GM21528 (cell line): ENCODE measurements at regions not wholly inside any gene's neighbourhood (a gene's known extent, or its start where the extent isn't known, plus 50 kb on each side); places are given as distances from the start of the nearest gene placed in this dataset.
A peak's percentile ranks its signal among the peaks of the same experiment; 100 is the strongest.

Source experiments
- ATAC-seq: cut with Tn5 transposase; IDR thresholded peaks from one replicate; pipeline ENCODE4 v1.9.1; 2021; ENCODE audit warnings: mild to moderate bottlenecking, moderate library complexity; ENCODE audit not compliant: unreplicated experiment, low FRiP score

DNA sequence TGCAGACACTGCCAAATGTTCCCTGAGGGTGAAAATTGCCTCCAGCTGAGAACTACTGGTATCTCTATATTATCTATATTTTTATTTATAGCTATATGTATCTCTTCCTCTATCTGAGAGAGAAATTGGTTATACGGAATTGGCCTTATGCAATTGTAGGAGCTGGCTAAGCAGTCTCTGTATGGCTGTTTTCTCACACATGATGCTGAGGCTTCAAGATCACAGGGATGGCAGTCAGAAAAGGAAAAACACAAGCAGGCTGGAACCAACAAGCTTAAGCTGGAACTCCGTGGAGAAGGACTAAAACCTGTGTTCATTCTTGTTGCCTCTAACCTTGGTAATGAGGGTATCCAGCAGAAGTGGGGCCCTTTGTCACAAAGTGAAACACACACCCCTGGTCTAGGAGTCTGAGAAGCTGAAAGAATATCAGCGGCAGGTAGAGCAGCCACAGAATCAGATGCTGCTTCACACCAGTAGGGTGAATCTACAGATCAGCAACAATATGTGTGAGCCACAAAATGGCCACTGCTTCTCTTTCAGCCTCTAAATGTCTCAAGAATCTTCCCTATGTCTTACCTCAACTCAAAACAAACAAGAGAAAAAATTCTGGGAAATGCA, 166.5 kb upstream of the PPP1R2C start:
- no peak for ATAC-seq

DNA sequence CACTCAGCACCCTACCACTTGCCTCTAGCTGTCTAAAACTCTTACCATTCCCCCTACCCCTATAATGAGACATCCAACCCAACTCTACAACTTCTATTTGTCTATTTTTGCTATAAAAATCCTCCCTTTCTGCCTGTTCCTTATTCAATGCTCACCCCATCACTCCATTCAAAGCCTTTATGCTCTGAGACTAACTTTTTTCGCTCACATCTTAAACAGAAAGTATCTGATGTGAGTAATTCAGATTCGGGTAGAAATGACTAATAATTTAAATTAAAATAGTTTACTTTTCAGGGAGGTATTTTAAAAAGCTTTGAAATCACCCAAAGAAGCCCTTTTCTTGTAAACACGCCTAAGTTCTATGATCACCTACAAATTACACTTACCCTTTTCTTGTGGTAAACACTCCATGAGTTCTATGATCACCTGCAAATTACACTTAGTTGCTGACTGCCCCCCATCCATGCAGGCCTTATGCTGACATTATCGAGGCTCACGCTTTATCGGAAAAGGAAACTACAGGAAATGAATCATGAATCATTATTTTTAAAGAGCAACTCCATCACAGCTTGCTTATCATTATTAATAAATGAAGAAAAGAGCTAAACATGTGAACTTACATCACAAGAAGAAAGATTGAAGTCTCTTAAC, 168.7 kb upstream of the PPP1R2C start:
- no peak for ATAC-seq

DNA sequence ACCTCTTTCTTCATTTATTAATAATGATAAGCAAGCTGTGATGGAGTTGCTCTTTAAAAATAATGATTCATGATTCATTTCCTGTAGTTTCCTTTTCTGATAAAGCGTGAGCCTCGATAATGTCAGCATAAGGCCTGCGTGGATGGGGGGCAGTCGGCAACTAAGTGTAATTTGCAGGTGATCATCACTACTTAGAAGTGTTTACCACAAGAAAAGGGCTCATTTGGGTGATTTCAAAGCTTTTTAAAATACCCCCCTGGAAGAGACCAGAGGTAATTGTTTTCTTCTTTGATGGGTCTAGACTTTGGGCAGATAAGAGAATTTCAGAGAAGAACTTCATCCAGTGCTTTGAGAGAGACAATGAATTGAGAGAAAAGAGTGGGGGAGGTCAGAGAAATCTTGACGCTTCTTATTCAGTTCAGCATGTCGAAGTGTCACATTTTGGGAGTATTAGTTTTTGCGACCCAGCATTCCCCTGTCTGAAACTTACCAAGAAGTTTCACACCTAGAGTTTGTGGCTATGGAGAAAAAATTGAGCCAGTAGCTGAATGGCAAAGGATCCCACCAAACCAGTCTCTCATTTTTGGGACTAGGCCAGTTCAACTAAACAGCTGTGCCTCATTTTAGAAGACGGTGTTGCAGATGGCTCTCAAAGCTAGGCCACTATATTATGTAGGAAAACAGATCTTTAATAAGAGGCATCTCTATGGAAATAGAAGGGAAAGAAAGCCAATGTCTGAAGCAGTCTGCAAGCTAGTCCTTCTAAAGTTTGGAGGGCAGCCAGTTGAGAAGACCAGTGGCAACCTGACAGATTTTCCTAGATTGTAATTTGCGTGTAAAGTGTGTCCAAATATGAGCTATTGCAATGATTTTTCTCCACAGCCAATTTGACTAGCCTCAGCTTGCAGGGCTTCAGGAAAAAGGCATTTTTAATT, 171.0 kb upstream of the PPP1R2C start:
- ATAC-seq, result no peak

DNA sequence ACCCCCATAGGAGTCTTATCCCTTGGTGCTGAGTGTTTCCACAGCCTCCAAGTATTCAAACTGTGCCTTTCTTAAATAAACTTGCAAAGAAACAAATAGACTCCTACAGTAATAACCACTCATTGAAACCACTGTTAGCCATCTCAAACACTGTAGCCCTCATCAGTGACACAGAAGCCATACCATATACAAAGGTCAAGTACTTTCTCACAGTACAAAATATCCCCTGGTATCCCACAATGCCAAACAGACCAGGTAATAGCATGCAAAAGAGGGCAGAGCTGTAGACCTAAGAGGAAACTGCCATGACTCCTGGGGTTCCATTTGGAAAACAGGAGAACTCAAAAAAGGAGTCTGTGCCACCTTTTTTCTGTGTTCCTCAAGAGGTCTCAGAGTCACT, 173.8 kb upstream of the PPP1R2C start:
- ATAC-seq, result no peak

DNA sequence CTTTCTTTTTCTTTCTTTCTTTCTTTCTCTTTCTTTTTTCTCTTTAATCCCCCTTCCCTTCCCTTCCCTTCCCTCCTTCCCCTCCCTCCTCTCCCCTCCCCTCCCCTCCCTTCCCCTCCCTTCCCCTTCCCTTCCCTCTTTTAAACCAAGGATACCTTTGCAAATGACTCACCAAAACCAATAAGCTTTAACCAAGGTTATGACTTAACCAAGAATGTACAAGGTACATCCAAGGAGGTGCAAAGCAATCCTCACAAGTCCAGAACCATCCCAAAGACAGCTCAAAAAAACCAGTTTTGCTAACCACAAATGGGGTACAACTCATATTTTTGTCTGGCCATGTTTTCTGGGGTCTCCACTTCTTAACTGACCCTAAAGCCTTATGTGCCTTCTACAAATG, 174.7 kb upstream of the PPP1R2C start:
- ATAC-seq, result no peak

DNA sequence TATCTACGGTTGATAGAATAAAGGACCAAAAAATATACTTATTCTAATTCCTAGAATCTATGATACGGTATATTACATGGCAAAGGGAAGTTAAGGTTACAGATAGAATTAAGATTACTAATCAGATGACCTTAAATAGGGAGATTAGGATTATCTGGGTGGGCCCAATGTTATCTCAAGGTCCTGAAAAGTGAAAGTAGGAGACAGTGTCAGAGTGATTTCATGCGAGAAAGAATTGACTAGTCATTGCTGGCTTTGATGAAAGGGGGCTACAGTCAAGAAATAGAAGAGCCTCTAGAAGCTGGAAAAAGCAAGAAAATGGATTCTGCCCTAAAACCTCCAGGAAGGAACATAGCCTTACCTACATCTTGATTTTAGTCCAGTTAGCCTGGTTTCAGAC, 176.9 kb upstream of the PPP1R2C start:
- no peak for ATAC-seq

DNA sequence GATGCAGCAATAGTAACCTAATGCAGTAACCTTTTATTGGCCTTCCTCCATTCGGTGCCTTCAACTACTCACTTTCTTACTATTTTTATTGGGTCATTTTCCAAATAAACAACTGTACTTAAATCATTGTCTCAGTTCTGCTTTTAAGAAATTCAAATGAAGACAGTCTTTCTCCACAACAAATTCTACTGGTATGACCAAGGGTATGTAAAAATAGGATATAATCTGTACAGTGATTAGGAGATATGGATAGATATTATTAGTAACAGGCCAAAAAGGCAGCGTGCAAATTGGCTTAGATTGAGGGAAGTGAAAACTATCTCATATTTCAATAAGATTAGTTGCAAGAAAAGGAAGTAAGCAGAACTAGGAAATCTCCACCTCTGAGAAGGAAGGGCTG, 177.4 kb upstream of the PPP1R2C start:
- no peak for ATAC-seq

DNA sequence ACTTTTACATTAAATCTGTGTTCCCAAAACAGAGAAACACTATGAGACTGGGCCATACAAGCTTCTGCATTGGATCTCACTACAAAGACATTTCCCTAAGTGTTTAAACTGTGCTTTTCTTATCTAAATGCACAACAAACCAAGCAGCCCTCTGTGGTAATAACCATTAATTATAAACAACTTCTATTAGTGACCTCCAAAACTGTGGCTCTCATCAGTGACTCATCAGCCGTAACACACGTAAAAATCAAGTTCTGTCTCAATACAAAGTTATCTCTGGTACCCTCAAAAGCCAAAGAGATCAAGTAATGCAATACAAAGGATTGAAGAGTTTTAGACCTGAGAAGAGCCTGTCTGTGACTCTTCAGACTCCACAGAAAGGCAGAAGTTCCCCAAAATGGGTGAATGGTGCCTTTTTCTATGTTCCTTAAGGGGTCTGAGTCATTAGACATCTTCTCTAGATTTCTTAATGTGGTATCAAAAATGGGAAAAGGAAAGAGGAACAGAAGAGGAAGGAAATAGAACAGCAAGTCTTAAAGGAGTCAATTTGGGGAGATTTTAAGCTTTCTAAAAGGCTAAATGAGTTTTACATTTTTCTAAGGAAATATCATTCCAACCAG, 189.8 kb upstream of the PPP1R2C start:
- ATAC-seq, result no peak

DNA sequence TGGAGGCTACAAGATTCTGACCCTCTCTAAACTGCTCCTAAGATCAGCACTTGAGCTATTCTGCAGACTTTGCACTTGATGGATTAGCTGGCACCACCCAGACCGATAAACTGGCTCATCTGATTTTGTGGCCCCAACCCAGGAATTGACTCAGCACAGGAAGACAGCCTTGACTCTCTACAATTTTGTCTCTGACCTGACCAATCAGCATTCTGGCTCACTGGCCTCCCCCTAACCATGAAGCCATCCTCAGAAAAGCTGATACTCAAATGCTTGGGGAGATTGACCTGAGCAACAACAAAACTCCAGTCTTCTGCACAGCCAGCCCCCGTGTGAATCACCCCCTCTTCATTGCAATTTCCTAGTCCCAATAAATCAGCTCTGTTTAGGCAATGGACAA, 195.4 kb upstream of the PPP1R2C start:
- ATAC-seq, result no peak

DNA sequence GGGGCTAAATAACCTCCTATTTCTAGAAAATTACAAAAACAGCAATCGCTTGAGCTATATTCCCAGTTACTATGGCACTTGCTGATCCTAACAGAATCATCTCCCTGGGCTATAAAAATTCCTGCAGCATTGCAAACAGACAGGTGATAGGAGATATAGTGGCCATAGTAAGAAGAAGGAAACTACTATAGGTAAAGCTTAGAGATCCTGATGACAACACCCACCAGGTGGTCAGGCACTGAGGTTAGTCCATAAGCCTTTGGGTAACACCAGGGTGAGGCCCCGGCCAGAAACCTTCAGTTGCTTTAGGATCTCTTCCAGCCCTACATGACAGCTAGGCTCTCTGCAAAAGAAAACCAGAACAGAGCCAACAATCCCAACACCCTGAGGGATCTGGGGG, 197.9 kb upstream of the PPP1R2C start:
- no peak for ATAC-seq

DNA sequence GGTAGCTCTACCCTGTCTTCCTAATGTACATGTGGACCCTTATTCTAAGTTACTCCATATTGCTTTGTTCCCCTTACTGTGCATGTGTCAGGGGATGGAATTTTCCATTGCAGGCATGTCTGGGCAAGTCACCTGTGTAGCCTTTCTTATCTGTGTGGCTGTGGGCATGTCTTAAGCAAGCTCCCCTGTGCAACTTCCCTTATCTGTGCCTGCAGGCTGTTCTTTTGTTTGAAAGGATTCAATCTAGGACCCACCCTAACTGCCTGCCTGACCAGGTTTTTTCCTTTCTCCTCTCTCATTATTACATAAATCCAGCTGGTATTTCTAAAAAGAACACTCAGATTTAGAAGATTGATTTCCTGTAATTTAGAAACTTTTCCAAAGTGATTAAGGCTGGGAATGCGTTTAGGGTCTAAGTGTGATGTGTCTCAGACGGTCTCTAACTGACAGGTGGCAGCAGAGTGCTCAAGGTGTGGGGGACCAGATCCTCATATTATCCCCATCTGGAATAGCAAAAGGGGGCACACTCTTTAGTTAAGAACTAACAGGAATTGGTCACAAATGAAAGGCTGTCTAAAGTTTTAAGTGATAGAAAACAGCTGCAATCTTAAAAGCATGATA, 198.9 kb upstream of the PPP1R2C start:
- ATAC-seq, result no peak

DNA sequence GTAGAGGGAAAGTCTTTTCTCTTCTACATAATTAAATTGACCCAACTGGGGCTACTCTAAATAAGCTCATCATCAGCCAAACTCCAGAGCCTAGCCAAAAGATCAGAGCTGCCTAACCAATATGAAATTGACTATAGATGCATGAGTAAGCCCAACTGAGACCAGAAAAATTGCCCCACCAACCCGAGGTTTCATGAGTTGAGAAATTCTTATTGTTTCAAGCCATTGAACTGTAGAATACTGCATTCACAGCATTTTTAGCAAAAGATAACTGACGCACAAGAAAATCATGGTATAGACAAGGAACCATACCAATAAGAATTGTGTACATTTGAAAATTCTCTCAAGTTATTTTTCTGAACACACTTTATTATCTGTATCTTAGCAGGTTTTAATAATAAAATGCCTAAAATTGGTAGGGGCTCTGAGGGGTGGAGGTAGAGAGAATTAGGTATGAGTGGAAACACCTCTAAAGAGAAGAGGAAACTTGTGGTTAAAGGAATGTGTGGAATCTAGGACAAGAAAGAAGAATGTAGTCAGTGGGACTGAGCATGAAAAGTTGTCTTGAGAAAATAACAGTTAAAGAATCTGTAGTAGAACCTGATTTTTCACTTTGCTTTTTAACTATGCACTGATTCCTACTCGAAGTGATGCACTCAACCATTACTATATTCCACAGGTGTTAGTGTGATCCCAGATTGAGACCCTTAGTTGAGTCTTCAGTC, 200.9 kb upstream of the PPP1R2C start:
- ATAC-seq, result no peak

DNA sequence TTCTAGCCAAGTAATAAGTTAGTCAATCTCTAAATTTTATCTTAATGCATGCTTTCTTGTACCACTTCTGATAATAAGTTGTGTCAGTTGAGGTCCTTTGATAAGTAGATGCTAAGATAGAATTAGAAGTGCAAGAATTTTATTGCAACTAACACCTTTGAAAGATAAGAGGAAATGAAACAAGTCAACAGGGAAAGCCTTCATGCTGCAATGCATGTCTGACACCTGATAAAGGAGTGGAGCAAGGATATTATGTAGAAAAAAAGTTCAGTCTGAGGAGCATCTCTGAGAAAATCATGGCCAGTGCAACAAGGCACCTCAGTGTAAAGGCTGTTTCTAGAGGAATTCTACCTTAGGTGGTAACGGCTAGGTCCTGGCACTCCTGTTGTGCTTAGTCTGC, 210.7 kb upstream of the PPP1R2C start:
- ATAC-seq, result no peak

DNA sequence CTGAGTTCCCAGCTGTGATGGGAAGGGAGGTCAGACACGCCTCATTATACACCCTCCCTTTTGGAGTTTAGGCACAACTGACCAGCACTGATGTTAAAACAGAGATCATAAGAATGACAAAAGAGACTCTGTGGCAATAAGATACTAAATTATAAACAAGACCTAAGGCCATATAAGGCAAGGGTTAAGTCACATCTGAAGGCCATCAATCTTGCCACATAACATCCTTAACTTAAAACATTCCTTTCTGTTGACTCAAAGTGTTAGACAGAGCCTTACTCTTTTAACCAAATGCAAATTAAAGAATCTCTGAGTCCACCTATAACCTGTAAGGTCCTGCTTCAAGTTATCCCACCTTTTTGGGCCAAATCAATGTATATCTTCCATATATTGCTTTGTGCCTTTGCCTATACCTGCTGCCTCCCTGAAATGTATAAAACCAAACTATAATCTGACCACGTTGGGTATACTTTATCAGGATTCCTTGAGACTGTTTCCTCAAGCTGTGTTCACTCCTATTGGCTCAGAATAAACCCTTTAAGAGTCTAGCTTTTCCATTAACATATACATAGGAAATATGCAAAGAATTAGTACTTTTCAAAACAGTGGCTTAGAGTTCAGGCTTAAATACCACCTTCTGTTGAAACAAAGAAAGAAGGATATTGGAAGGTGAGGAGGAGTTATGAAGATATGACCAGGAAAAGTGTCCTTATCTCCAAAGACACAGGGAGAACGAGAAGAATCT, 214.4 kb upstream of the PPP1R2C start:
- ATAC-seq, result no peak

DNA sequence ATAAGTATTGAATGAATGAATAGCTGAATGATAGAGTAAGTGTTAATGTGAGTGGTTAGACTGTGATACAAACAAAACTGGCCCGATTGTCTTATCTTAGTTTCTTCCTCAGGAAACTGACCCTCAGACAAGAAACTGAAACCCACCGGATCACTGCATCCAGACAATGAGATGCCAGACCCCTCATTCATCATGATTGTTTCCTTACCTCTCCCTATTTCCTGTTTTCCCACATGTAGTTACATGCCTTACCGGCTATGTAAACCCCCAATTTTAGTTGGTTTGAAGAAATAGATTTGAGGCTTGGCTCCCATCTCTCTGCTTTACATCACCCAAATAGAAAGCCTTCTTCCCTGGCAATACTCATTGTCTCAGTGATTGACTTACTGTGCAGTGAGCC, 218.9 kb upstream of the PPP1R2C start:
- ATAC-seq, result no peak

DNA sequence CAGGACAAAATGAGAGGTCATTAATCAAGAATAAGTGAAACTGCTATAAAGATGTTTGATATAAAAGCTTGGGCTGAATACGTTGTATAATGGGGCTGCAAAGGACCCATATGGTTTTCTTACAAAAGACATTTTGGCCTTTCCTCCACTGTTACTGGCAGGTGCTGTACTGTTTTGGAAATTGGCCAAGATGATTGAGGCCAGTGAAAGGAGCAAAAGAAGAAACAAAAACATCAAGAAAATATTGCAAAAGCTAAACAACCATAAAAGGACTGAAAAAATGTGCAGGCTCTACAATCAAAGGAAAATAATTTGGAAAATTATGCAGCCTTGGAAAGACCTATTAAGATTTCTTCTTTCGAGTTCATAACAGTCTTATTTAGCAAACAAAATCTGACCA, 222.2 kb upstream of the PPP1R2C start:
- ATAC-seq, result no peak

DNA sequence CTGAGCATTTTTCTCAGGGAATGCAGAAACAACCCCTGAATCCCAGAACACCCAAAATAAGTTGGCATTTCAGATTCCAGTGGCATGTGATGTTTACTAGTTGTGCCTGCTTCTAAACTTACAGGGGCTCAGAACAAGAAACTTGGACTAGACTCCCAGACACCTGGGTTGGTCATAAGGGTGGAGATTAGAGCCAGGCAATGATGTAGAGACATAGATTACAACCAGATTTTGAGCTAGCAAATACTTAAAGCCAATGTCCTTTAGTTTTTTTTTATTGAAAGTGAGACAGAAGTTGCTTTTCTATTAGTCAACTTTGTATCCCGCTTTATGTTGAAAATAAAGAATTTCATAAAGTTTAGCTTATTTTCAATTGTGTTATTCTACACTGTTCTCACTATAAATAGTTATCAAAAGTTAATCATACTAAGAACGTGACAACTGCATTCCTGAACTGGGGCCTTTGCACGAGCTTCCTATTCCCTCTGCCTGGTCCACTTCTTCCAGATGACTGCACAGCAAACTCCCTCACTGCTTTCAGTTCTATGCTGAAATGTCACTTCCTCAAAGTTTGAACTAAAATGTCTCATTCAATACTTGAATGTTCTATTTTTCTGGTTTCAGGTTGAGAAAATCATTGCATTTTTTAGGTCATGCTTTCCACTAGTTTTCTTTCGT, 224.7 kb upstream of the PPP1R2C start:
- ATAC-seq, result peak; percentile 85

DNA sequence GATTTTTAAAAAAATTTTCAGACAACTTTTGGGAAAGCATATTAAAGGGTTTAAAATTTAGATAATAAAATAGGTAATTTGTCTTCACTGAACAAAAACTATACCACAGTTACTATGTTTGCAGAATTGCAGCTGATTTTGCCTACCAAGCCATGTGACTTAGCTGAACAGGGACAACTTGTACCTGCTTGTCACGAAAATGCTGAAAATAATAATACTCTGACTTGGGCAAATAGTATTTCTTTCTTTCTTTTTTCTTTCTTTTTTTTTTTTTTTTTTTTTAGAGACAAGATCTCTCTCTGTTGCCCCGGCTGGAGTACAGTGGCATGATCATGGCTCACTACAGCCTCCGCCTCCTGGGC, 225.2 kb upstream of the PPP1R2C start:
- peak; percentile 22 for ATAC-seq

DNA sequence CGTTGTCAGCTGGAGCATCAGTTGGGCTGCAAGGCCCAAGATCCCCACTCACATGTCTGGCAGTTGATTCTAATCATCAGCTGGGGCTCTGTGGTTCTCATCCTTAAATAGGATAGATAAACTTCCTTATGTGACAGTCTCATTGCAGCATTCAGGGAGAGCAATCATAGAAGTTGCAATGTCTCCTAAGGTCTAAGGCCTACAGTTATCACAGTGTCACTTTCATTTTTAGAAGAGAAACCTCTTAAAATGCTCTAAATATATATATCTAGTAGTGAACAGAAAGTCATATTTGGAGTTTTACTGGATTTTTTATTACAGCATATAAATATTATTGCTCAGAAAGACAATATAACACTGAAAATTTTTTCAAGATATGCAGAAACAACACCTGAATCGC, 226.0 kb upstream of the PPP1R2C start:
- no peak for ATAC-seq
